Neural cell (in vitro differentiated cells): ENCODE measurements at regions not wholly inside any gene's neighbourhood (a gene's known extent, or its start where the extent isn't known, plus 50 kb on each side); places are given as distances from the start of the nearest gene placed in this dataset.
"Not testable (repeated sequence)": the region's sequence is repeated elsewhere in the genome, so short reads cannot be mapped to it uniquely, and the experiment has no call there.

Source experiments
- H2AFZ ChIP-seq: fragments of 200-600, 300-800 bp; sonication (generic), shearing (Covaris generic); 2 replicates; pipeline ENCODE4 v1.6.0; 2014; ENCODE audit warnings: low read depth, mild to moderate bottlenecking, antibody characterized with exemption, low read length, moderate library complexity
- H3F3A ChIP-seq: fragments of 200-600 bp; shearing (Covaris generic); 2 replicates; pipeline ENCODE4 v1.6.1; 2016; ENCODE audit warnings: mild to moderate bottlenecking, moderate library complexity, mixed read lengths, antibody characterized with exemption, low read length; ENCODE audit not compliant: insufficient read depth, poor library complexity, severe bottlenecking
- H3K27ac ChIP-seq: fragments of 200-600, 300-800 bp; sonication (generic), shearing (Covaris generic); 2 replicates; pipeline ENCODE4 v1.5.1; 2014; ENCODE audit warnings: mild to moderate bottlenecking, low read length, moderate library complexity
- H3K27me3 ChIP-seq: fragments of 300-800, 200-600 bp; sonication (generic), shearing (Covaris generic); 2 replicates; pipeline ENCODE4 v1.6.0; 2014; ENCODE audit warnings: mild to moderate bottlenecking, low read depth, low read length, moderate library complexity; ENCODE audit not compliant: insufficient read depth
- H3K36me3 ChIP-seq: fragments of 300-800, 200-600 bp; sonication (generic), shearing (Covaris generic); 2 replicates; pipeline ENCODE4 v1.5.1; 2014; ENCODE audit warnings: mild to moderate bottlenecking, antibody characterized with exemption, low read length, moderate library complexity; ENCODE audit not compliant: insufficient read depth
- H3K4me2 ChIP-seq: fragments of 300-800, 200-600 bp; sonication (generic), shearing (Covaris generic); 2 replicates; pipeline ENCODE4 v1.6.0; 2014; ENCODE audit warnings: mild to moderate bottlenecking, low read length
- H3K4me3 ChIP-seq: fragments of 300-800, 200-600 bp; sonication (generic), shearing (Covaris generic); 2 replicates; pipeline ENCODE4 v1.5.1; 2014; ENCODE audit warnings: mild to moderate bottlenecking, low read length, moderate library complexity
- H3K79me2 ChIP-seq: fragments of 200-600 bp; shearing (Covaris generic); replicated peaks from 2 replicates; pipeline ENCODE4 v1.6.0; 2014; ENCODE audit warnings: mild to moderate bottlenecking, low read length, moderate library complexity; ENCODE audit not compliant: insufficient read depth
- H3K9ac ChIP-seq: fragments of 300-800, 200-600 bp; sonication (generic), shearing (Covaris generic); 2 replicates; pipeline ENCODE4 v1.6.1; 2016; ENCODE audit warnings: mild to moderate bottlenecking, low read length, mixed read lengths
- H3K9me2 ChIP-seq: fragments of 200-600 bp; shearing (Covaris generic); 2 replicates; pipeline ENCODE4 v1.6.1; 2016; ENCODE audit warnings: mild to moderate bottlenecking, low read length, mixed read lengths; ENCODE audit not compliant: insufficient read depth
- H3K9me3 ChIP-seq: fragments of 200-600, 300-800 bp; sonication (generic), shearing (Covaris generic); 2 replicates; pipeline ENCODE4 v1.6.1; 2016; ENCODE audit warnings: mild to moderate bottlenecking, mixed run types, low read length, moderate library complexity, mixed read lengths
- H4K20me1 ChIP-seq: fragments of 200-600 bp; shearing (Covaris generic); 2 replicates; pipeline ENCODE4 v1.6.1; 2016; ENCODE audit warnings: mild to moderate bottlenecking, mixed run types; ENCODE audit not compliant: insufficient read depth
- EP300 ChIP-seq: fragments of 450-650 bp; conservative IDR thresholded peaks from 2 replicates; pipeline ENCODE4 v1.6.1; 2014; ENCODE audit warnings: antibody characterized with exemption, mild to moderate bottlenecking, moderate library complexity; ENCODE audit not compliant: poor library complexity, severe bottlenecking
- EZH2 ChIP-seq: fragments of 200-600, 300-800 bp; shearing (Covaris generic), sonication (generic); IDR thresholded peaks from 2 replicates; pipeline ENCODE4 v1.6.1; 2014; ENCODE audit warnings: antibody characterized with exemption, low read length, borderline replicate concordance, mild to moderate bottlenecking; ENCODE audit not compliant: insufficient read depth, poor library complexity, severe bottlenecking
- MXI1 ChIP-seq: fragments of 450-650 bp; conservative IDR thresholded peaks from 2 replicates; pipeline ENCODE4 v1.6.1; 2014; ENCODE audit warnings: antibody characterized with exemption, mild to moderate bottlenecking; ENCODE audit not compliant: poor library complexity, severe bottlenecking
- POLR2AphosphoS5 ChIP-seq: IDR thresholded peaks from 2 replicates; pipeline ENCODE4 v1.6.1; 2012
- RAD21 ChIP-seq: fragments of 450-650 bp; conservative IDR thresholded peaks from 2 replicates; pipeline ENCODE4 v1.6.1; 2014; ENCODE audit warnings: antibody characterized with exemption, mild to moderate bottlenecking, moderate library complexity
- SMC3 ChIP-seq: fragments of 450-650 bp; conservative IDR thresholded peaks from 2 replicates; pipeline ENCODE4 v1.6.1; 2014; ENCODE audit warnings: antibody characterized with exemption, mild to moderate bottlenecking, moderate library complexity; ENCODE audit not compliant: poor library complexity
- TAF1 ChIP-seq: IDR thresholded peaks from 2 replicates; pipeline ENCODE4 v1.6.1; 2012; ENCODE audit warnings: low read depth
- TF ChIP-seq, protein P1 (sequence below): fragments of 450-650 bp; IDR thresholded peaks from 2 replicates; pipeline ENCODE4 v1.5.1; 2014; ENCODE audit warnings: antibody characterized with exemption, mild to moderate bottlenecking, moderate library complexity; ENCODE audit not compliant: poor library complexity, severe bottlenecking
- TF ChIP-seq, protein P2 (sequence below): IDR thresholded peaks from 2 replicates; pipeline ENCODE4 v1.6.1; 2012; ENCODE audit warnings: borderline replicate concordance

DNA sequence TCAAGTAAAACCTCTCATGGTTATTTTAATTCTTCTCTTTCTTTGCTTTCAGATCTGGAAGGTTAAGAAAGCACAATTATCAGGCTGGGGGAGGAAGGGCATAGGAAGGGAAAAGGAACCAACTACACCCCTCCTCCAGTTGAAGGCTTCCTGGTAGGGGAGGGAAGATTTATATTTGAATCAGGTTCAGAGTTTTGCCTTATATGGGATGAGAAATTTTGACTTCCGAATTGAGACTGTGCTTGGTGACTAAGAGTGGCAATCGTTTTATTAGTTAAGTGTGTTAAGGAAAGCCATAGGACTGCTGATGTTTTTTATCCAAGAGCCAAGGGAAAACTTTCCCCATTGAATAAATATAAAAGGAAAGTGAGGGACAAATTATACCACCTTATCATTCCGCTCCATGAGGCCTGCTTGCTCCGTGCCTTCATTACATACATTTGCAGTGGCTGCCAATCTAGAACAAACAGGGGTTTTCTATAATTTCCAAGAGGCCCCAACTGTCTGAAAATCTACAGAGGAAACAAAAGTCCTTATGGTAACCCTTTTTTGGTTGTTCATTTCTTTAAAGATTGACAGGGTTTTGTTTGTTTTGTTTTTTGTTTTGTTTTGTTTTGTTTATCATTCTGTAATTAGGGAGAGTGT is 115.7 kb upstream of the EPB41L4A start:
- Histone ChIP-seq H3K27ac (no peak overlapping the region), H3K9me3 (no peaks in the 10 kb centered on the region), H3K36me3 (no peaks in the 10 kb centered on the region), H4K20me1 (no peaks in the 10 kb centered on the region), H2AFZ (no peak overlapping the region), H3K27me3 (no peaks in the 10 kb centered on the region), H3K79me2 (no peaks in the 10 kb centered on the region), H3K9me2 (no peaks in the 10 kb centered on the region), H3K9ac (no peak overlapping the region), H3F3A (no peaks in the 10 kb centered on the region), H3K4me2 (no peak overlapping the region), H3K4me3 (no peak overlapping the region)
- no peak for TF ChIP-seq EP300
- no peak for TF ChIP-seq RAD21
- TF ChIP-seq, protein P1, sequence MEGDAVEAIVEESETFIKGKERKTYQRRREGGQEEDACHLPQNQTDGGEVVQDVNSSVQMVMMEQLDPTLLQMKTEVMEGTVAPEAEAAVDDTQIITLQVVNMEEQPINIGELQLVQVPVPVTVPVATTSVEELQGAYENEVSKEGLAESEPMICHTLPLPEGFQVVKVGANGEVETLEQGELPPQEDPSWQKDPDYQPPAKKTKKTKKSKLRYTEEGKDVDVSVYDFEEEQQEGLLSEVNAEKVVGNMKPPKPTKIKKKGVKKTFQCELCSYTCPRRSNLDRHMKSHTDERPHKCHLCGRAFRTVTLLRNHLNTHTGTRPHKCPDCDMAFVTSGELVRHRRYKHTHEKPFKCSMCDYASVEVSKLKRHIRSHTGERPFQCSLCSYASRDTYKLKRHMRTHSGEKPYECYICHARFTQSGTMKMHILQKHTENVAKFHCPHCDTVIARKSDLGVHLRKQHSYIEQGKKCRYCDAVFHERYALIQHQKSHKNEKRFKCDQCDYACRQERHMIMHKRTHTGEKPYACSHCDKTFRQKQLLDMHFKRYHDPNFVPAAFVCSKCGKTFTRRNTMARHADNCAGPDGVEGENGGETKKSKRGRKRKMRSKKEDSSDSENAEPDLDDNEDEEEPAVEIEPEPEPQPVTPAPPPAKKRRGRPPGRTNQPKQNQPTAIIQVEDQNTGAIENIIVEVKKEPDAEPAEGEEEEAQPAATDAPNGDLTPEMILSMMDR: no peak
- TF ChIP-seq, protein P2, sequence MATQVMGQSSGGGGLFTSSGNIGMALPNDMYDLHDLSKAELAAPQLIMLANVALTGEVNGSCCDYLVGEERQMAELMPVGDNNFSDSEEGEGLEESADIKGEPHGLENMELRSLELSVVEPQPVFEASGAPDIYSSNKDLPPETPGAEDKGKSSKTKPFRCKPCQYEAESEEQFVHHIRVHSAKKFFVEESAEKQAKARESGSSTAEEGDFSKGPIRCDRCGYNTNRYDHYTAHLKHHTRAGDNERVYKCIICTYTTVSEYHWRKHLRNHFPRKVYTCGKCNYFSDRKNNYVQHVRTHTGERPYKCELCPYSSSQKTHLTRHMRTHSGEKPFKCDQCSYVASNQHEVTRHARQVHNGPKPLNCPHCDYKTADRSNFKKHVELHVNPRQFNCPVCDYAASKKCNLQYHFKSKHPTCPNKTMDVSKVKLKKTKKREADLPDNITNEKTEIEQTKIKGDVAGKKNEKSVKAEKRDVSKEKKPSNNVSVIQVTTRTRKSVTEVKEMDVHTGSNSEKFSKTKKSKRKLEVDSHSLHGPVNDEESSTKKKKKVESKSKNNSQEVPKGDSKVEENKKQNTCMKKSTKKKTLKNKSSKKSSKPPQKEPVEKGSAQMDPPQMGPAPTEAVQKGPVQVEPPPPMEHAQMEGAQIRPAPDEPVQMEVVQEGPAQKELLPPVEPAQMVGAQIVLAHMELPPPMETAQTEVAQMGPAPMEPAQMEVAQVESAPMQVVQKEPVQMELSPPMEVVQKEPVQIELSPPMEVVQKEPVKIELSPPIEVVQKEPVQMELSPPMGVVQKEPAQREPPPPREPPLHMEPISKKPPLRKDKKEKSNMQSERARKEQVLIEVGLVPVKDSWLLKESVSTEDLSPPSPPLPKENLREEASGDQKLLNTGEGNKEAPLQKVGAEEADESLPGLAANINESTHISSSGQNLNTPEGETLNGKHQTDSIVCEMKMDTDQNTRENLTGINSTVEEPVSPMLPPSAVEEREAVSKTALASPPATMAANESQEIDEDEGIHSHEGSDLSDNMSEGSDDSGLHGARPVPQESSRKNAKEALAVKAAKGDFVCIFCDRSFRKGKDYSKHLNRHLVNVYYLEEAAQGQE: no peak
- no peak for TF ChIP-seq EZH2
- no peak for TF ChIP-seq SMC3
- TF ChIP-seq TAF1: no peak
- no peak for TF ChIP-seq POLR2AphosphoS5
- TF ChIP-seq MXI1: no peak

DNA sequence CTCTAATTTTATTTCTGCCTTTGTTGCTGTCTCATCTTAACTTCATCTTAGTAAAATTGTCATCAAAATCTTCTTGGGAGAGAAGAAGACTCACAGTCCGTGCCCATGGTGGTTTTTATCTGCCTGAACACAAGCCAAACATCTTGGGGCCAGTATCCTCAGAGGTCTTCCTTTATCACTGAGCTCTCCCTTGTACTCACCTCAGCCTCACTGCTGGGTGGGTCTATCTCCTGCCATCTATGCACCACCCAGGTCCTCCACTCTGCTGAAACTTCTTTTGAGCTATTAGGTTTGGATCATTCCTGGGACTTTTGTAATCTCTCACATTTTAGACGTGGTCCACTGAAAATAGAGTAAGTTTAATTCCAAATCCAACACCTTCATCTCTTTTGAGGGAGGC is 116.3 kb upstream of the EPB41L4A start:
- no peaks in the 10 kb centered on the region for H3K27me3 ChIP-seq
- no peak overlapping the region for H2AFZ ChIP-seq
- H4K20me1 ChIP-seq: no peaks in the 10 kb centered on the region
- no peak overlapping the region for H3K9ac ChIP-seq
- H3K9me2 ChIP-seq: no peaks in the 10 kb centered on the region
- no peaks in the 10 kb centered on the region for H3K36me3 ChIP-seq
- no peak overlapping the region for H3K4me2 ChIP-seq
- no peaks in the 10 kb centered on the region for H3K9me3 ChIP-seq
- TF ChIP-seq RAD21 (no peak), SMC3 (no peak), EP300 (no peak), EZH2 (no peak)
- TF ChIP-seq, protein P1: no peak
- TF ChIP-seq, protein P2: no peak
- no peaks in the 10 kb centered on the region for H3K79me2 ChIP-seq
- no peak overlapping the region for H3K27ac ChIP-seq
- H3K4me3 ChIP-seq: no peak overlapping the region
- no peaks in the 10 kb centered on the region for H3F3A ChIP-seq

DNA sequence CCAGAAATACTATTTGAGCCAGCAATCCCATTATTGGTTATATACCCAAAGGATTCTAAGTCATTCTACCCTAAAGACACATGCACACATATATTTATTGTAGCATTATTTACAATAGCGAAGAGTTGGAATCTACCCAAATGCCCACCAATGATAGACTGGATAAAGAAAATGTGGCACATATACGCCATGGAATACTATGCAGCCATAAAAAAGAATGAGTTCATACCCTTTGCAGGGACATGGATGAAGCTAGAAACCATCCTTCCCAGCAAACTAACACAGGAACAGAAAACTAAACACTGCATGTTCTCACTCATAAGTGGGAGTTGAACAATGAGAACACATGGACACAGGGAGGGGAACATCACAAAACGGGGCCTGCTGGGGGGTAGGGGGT is 125.5 kb upstream of the EPB41L4A start:
- not testable (repeated sequence) for H4K20me1 ChIP-seq, H3K4me2 ChIP-seq, H3K27me3 ChIP-seq, H3K27ac ChIP-seq, H3K79me2 ChIP-seq, H2AFZ ChIP-seq, H3K36me3 ChIP-seq, H3K9ac ChIP-seq, H3K9me2 ChIP-seq, H3F3A ChIP-seq, H3K4me3 ChIP-seq, H3K9me3 ChIP-seq
